HCT116 (cell line): ENCODE measurements at regions not wholly inside any gene's neighbourhood (a gene's known extent, or its start where the extent isn't known, plus 50 kb on each side); places are given as distances from the start of the nearest gene placed in this dataset.

Source experiments
- ATAC-seq: fragments of 200-7000 bp; cut with Tn5 transposase; 2 replicates; pipeline ENCODE4 v1.9.1; 2020; ENCODE audit warnings: mild to moderate bottlenecking, moderate library complexity
- BruUV-seq: library from RNA; stranded (reverse); fragments of 400-500 nt; replicated peaks from 2 replicates; lab custom pipeline; 2021; lab: Mats Ljungman, UMichigan
- CTCF ChIA-PET: fragments of 300-600 bp; sonication (Branson Sonifier 250); formaldehyde crosslinking; loops from one replicate; lab custom pipeline; 2021; ENCODE audit warnings: antibody characterized with exemption; lab: Charles Lee
- POLR2A ChIA-PET: fragments of 300-600, 350-600 bp; sonication (Branson Sonifier 250); formaldehyde crosslinking; loops from one replicate; lab custom pipeline; 2021; ENCODE audit warnings: antibody characterized with exemption; lab: Charles Lee
- RAD21 ChIA-PET, 2 experiments: fragments of 300-600 bp; sonication (Branson Sonifier 250); formaldehyde crosslinking; loops; one replicate each; lab custom pipeline; 2023; ENCODE audit warnings: low total read pairs in 2 of 2; ENCODE audit not compliant: uncharacterized antibody in 2 of 2, unreplicated experiment in 2 of 2, low non-redundant PET in 1 of 2; lab: Charles Lee
- DNase-seq: peaks from one replicate; pipeline ENCODE4 v3.0.0-alpha.2; 2010; ENCODE audit warnings: low read depth, low spot score
- H2AFZ ChIP-seq: fragments of 200-600 bp; shearing (Covaris generic), sonication (generic); 2 replicates; pipeline ENCODE4 v1.6.1; 2017; ENCODE audit warnings: low read depth, mixed run types, mixed read lengths, antibody characterized with exemption, low read length; ENCODE audit not compliant: poor library complexity, severe bottlenecking
- H3K27ac ChIP-seq: 2 replicates; pipeline ENCODE4 v1.5.1; 2012; ENCODE audit warnings: low read depth, low read length
- H3K27me3 ChIP-seq: fragments of 200-600 bp; sonication (generic); 2 replicates; pipeline ENCODE4 v1.6.1; 2016; ENCODE audit warnings: mixed run types, low read length, mixed read lengths; ENCODE audit not compliant: insufficient read depth
- H3K36me3 ChIP-seq, 2 experiments: fragments of 200-500 bp in 1 of 2; fragments of 200-600 bp in 1 of 2; sonication (Bioruptor generic) in 1 of 2; sonication (generic) in 1 of 2; 2 replicates each; pipeline versions ENCODE4 v1.5.1 to v1.6.1; 2014 to 2016; ENCODE audit warnings: low read length in 2 of 2, inconsistent platforms in 1 of 2, mixed read lengths in 1 of 2, mixed run types in 1 of 2; ENCODE audit not compliant: insufficient read depth in 2 of 2, control insufficient read depth in 1 of 2
- H3K4me1 ChIP-seq, 2 experiments: fragments of 200-600 bp in 1 of 2; sonication (generic) in 1 of 2; 2 replicates each; pipeline versions ENCODE4 v1.5.1 to v1.6.1; 2012 to 2017; ENCODE audit warnings: low read length in 2 of 2, inconsistent platforms in 1 of 2, mild to moderate bottlenecking in 1 of 2, mixed read lengths in 1 of 2, mixed run types in 1 of 2, moderate library complexity in 1 of 2; ENCODE audit not compliant: insufficient read depth in 2 of 2, control insufficient read depth in 1 of 2
- H3K4me2 ChIP-seq: fragments of 200-600 bp; sonication (generic); 2 replicates; pipeline ENCODE4 v1.6.1; 2017; ENCODE audit warnings: mixed run types, low read length, mixed read lengths
- H3K4me3 ChIP-seq, 2 experiments: fragments of 200-600 bp in 1 of 2; sonication (generic) in 1 of 2; replicated peaks in 1 of 2; 2 replicates each; pipeline ENCODE4 v1.5.1; 2011 to 2016; ENCODE audit warnings: low read length in 2 of 2, control low read depth in 1 of 2, low read depth in 1 of 2, mild to moderate bottlenecking in 1 of 2, mixed read lengths in 1 of 2, mixed run types in 1 of 2
- H3K79me2 ChIP-seq: fragments of 200-600 bp; sonication (generic); 2 replicates; pipeline ENCODE4 v1.6.1; 2017; ENCODE audit warnings: mild to moderate bottlenecking, mixed run types, low read length, moderate library complexity, mixed read lengths; ENCODE audit not compliant: insufficient read depth
- H3K9ac ChIP-seq: fragments of 200-600 bp; sonication (generic); 2 replicates; pipeline ENCODE4 v1.6.1; 2016; ENCODE audit warnings: low read length, mixed read lengths
- H3K9me2 ChIP-seq: fragments of 200-600 bp; sonication (generic), shearing (Covaris generic); 2 replicates; pipeline ENCODE4 v1.6.1; 2017; ENCODE audit warnings: mixed run types, mild to moderate bottlenecking, moderate library complexity; ENCODE audit not compliant: insufficient read depth
- H3K9me3 ChIP-seq, 2 experiments: fragments of 200-500 bp in 1 of 2; fragments of 200-600 bp in 1 of 2; sonication (Bioruptor generic) in 1 of 2; sonication (generic) in 1 of 2; 2 replicates each; pipeline ENCODE4 v1.6.1; 2014 to 2017; ENCODE audit warnings: low read length in 2 of 2, mixed read lengths in 2 of 2, inconsistent platforms in 1 of 2, low read depth in 1 of 2, mild to moderate bottlenecking in 1 of 2, mixed run types in 1 of 2, moderate library complexity in 1 of 2; ENCODE audit not compliant: control insufficient read depth in 1 of 2, insufficient read depth in 1 of 2
- H4K20me1 ChIP-seq: fragments of 200-600 bp; sonication (generic), shearing (Covaris generic); 2 replicates; pipeline ENCODE4 v1.6.1; 2017; ENCODE audit warnings: mixed run types, mild to moderate bottlenecking, moderate library complexity; ENCODE audit not compliant: insufficient read depth
- FOSL1 ChIP-seq: IDR thresholded peaks from 2 replicates; pipeline ENCODE4 v1.6.1; 2012; ENCODE audit warnings: low read depth
- RAD21 ChIP-seq: IDR thresholded peaks from 2 replicates; pipeline ENCODE4 v1.6.1; 2012; ENCODE audit warnings: low read depth, mild to moderate bottlenecking
- ZNF274 ChIP-seq: fragments of 200-500 bp; sonication (Bioruptor generic); IDR thresholded peaks from 2 replicates; pipeline ENCODE4 v1.6.1; 2014; ENCODE audit warnings: mild to moderate bottlenecking, low read depth, low read length, inconsistent platforms
- intact Hi-C: fragments of 100-400 bp; cut with micrococcal nuclease; formaldehyde crosslinking; loops from 2 replicates; pipeline ENCODE4 v1.10.0; 2022

DNA sequence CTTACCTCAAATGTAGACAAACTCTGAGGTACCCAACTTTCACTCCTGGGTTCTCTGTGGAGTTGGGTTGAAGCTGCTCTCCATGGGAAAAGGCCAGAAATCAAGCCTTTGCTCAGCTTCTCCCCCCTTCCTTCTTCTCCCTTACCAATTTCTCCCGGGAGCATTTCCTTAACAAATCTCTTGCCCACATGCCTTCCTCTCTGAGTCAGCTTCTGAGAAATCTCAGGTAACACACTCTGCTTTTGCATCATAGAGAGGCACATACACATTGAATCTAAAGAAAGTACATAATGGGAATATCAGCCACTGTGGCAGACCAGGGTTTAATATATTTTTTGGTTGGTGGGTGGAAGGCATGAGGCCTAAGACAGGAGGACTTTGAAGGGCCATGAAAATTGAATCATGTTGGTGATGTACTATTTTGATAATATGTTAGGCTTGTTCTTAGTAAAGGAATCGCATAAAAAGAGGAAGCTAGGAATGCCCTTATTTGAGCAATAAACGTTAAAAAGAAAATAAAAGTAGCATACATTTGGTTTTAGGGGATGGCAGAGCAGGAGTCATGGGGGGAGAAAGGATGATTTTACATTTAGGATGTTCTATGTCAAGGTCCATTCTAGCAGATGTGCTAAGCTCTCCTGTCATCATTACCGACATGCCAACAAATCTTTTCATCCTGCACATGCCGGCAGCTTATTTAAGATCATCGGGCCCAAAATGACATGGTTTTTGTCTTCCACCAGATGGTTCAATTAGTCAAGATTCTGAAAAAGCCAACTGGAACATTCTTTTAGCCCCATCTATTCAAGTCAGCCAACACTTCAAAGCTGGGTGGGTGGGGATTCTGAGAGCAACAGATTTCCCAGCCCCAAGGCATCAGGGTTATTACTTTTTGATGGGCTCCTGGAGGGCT is 199.5 kb upstream of the CLINT1 start:
- Histone ChIP-seq H3K79me2 (no peaks in the 10 kb centered on the region), H3K9me2 (no peaks in the 10 kb centered on the region), H4K20me1 (no peaks in the 10 kb centered on the region), H3K27me3 (peaks cover 78% of the 10 kb centered on the region), H3K4me2 (no peak overlapping the region), H2AFZ (no peak overlapping the region), H3K4me3 (no peak overlapping the region), H3K27ac (no peak overlapping the region)
- no peak for ATAC-seq
- BruUV-seq = no TSS peak
- POLR2A ChIA-PET = no interaction called here
- TF ChIP-seq FOSL1 (0 out of 2 replicates have a peak, but pooled peaks have one; percentile 4), RAD21 (no peak)
- TF ChIP-seq, all 23 proteins: peak for 1
- H3K9me3 ChIP-seq = no peaks in the 10 kb centered on the region
- H3K9ac ChIP-seq = no peak overlapping the region
- H3K4me1 ChIP-seq = no peaks in the 10 kb centered on the region
- intact Hi-C loops = no loop called here
- CTCF ChIA-PET = interaction anchor here (1.9 kb wide), 1 partner anchor 17 kb away, joined by 8 read pairs; no protein-coding TSS in a partner anchor
- RAD21 ChIA-PET = no interaction called here
- no peaks in the 10 kb centered on the region for H3K36me3 ChIP-seq
- DNase-seq = no peak

DNA sequence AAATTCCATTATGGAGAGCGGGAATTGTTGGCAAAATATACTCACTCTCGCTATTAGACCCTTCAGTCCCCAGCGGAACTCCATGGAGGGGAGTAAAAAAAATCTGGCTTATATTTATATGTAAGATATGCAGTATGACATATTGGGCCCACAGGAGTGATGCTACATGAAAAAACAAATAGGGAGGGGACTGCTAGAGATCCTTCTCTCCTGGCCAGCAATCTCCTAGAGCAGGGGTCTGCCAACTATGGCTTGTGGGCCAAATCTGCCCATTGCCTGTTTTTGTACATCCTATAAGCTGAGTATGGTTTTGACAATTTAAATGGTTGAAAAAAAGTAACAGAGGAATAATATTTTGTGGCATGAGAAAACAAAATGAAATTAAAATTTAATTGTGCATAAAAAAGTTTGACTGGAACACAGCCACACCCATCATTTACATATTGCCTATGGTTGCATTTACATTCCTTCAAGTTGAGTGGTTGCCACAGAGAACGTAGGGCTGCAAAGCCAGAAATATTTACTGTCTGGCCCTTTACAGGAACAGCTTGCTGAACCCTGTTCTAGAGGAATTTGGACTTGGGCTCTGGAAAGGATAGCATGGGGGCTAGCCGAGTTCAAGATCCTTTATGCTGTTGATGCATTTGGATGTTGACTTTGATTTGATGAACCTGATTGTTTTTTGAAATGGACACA is 197.3 kb upstream of the CLINT1 start:
- CTCF ChIA-PET = no interaction called here
- no peak for TF ChIP-seq ZNF274

More for the DNA sequence above, 197.3 kb upstream of the CLINT1 start:
- Histone ChIP-seq H3K4me2 (no peak overlapping the region), H4K20me1 (no peaks in the 10 kb centered on the region), H3K9ac (no peak overlapping the region), H3K4me1 (no peaks in the 10 kb centered on the region), H3K36me3 (no peaks in the 10 kb centered on the region), H2AFZ (no peak overlapping the region), H3K4me3 (no peak overlapping the region), H3K27me3 (peaks cover 67% of the 10 kb centered on the region), H3K9me3 (no peaks in the 10 kb centered on the region), H3K79me2 (no peaks in the 10 kb centered on the region), H3K9me2 (no peaks in the 10 kb centered on the region), H3K27ac (no peak overlapping the region)
- RAD21 ChIA-PET = no interaction called here
- ATAC-seq = no peak
- intact Hi-C loops = no loop called here
- POLR2A ChIA-PET = no interaction called here
- no peak for DNase-seq
- BruUV-seq = no TSS peak
